ENCODE measurements at regions not wholly inside any gene's neighbourhood (a gene's known extent, or its start where the extent isn't known, plus 50 kb on each side); places are given as distances from the start of the nearest gene placed in this dataset.
A peak's percentile ranks its signal among the peaks of the same experiment; 100 is the strongest.

DNA sequence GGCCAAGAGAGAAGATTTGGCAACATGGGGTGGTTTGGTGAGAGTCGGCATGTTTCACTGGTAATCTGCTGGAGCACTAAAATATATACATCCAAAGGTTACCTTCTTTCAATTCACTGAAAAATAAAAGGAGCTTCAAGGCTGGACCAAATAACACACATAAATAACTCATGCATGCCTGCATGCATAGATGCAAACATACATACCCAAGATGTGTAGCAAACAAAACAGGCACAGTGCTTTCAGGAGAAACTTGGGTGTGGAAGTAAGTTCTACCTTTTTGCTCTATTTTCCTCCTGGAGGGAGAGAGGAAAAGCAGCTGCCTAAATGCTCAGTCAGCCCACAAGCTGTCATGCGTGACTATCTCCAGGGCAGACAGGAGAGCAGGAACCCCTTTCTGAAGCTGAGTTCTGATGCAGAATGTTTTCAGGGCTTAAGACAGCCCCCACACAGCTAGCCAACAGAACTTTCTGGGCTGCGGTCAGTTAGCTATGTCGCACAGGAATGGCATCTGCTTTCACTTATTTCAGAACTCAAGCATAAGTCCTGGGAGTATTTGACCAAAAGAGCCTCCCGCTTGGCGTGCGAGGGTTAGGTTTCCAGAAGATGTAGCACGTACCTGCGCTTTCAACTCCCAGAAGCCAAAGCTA, 166.2 kb downstream of the TOMM20 start (continued):
- TF ChIP-seq MYC (IDR thresholded peaks at IDR 0.05; ENCODE audit: low read depth, low read length) (no peak), MYC (CRISPR knock-in tag; IDR thresholded peaks at IDR 0.05; ENCODE audit: borderline replicate concordance, low read depth) (no peak), SUPT5H (IDR thresholded peaks at IDR 0.05) (0 out of 2 replicates have a peak, but pooled peaks have one; percentile 29), ZSCAN32 (CRISPR knock-in tag; IDR thresholded peaks at IDR 0.05) (no peak), SMARCA4 (IDR thresholded peaks at IDR 0.05) (peak; percentile 34; the same call in 1 of the 2 replicates), MTA1 (IDR thresholded peaks at IDR 0.05; ENCODE audit: borderline replicate concordance) (peak; percentile 42), NR2C1 (IDR thresholded peaks at IDR 0.05) (no peak), NR2C1 (tag; IDR thresholded peaks at IDR 0.05) (peak; percentile 25; the same call in 1 of the 2 replicates)
- TF ChIP-seq, protein P1, sequence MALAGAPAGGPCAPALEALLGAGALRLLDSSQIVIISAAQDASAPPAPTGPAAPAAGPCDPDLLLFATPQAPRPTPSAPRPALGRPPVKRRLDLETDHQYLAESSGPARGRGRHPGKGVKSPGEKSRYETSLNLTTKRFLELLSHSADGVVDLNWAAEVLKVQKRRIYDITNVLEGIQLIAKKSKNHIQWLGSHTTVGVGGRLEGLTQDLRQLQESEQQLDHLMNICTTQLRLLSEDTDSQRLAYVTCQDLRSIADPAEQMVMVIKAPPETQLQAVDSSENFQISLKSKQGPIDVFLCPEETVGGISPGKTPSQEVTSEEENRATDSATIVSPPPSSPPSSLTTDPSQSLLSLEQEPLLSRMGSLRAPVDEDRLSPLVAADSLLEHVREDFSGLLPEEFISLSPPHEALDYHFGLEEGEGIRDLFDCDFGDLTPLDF (CRISPR knock-in tag; IDR thresholded peaks at IDR 0.05): no peak
- TF ChIP-seq, protein P2, sequence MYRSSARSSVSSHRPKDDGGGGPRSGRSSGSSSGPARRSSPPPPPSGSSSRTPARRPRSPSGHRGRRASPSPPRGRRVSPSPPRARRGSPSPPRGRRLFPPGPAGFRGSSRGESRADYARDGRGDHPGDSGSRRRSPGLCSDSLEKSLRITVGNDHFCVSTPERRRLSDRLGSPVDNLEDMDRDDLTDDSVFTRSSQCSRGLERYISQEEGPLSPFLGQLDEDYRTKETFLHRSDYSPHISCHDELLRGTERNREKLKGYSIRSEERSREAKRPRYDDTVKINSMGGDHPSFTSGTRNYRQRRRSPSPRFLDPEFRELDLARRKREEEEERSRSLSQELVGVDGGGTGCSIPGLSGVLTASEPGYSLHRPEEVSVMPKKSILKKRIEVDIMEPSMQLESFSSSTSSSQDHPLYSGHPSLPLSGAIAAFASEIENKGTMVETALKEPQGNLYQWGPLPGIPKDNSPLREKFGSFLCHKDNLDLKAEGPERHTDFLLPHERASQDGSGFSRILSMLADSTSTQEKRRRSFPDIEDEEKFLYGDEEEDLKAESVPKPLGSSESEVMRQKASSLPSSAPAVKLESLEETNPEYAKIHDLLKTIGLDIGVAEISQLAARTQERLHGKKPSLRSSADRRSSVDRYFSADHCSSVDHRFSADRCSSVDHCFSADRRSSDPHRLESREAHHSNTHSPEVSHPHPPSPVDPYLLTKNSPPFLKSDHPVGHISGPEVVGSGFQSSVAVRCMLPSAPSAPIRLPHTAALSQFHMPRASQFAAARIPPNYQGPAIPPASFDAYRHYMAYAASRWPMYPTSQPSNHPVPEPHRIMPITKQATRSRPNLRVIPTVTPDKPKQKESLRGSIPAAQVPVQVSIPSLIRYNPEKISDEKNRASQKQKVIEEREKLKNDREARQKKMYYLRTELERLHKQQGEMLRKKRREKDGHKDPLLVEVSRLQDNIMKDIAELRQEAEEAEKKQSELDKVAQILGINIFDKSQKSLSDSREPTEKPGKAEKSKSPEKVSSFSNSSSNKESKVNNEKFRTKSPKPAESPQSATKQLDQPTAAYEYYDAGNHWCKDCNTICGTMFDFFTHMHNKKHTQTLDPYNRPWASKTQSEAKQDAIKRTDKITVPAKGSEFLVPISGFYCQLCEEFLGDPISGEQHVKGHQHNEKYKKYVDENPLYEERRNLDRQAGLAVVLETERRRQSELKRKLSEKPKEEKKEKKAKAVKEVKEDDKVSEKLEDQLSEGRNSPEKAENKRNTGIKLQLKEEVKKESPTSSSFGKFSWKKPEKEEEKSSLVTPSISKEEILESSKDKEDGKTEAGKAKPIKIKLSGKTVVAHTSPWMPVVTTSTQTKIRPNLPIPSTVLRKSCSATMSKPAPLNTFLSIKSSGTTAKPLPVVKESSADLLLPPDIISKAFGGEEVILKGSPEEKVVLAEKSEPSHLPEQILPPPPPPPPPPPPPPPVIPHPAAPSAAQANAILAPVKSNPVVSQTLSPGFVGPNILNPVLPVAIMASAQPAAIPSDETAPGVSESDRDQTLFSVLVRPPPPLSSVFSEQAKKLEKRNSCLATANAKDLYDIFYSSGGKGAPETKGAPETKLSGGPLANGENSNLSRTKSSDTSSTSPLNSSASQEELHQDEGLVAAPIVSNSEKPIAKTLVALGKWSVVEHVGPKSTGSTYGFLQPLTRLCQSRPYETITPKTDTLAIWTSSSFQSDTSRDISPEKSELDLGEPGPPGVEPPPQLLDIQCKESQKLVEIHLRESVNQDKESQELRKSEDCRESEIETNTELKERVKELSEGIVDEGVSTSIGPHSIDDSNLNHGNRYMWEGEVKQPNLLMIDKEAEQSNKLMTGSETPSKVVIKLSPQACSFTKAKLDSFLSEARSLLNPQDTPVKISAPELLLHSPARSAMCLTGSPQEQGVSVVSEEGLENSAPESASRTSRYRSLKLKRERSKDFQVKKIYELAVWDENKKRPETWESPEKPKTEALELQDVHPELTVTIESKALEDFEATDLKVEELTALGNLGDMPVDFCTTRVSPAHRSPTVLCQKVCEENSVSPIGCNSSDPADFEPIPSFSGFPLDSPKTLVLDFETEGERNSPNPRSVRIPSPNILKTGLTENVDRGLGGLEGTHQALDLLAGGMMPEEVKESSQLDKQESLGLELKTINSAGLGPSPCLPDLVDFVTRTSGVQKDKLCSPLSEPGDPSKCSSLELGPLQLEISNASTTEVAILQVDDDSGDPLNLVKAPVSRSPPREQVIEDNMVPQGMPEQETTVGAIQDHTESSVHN (IDR thresholded peaks at IDR 0.05; ENCODE audit: borderline replicate concordance in 1 of 2, low read depth in 1 of 2): peak in 1 of 2 experiments; percentile 28; a peak in 1 of 4 replicates
- TF ChIP-seq, protein P3, sequence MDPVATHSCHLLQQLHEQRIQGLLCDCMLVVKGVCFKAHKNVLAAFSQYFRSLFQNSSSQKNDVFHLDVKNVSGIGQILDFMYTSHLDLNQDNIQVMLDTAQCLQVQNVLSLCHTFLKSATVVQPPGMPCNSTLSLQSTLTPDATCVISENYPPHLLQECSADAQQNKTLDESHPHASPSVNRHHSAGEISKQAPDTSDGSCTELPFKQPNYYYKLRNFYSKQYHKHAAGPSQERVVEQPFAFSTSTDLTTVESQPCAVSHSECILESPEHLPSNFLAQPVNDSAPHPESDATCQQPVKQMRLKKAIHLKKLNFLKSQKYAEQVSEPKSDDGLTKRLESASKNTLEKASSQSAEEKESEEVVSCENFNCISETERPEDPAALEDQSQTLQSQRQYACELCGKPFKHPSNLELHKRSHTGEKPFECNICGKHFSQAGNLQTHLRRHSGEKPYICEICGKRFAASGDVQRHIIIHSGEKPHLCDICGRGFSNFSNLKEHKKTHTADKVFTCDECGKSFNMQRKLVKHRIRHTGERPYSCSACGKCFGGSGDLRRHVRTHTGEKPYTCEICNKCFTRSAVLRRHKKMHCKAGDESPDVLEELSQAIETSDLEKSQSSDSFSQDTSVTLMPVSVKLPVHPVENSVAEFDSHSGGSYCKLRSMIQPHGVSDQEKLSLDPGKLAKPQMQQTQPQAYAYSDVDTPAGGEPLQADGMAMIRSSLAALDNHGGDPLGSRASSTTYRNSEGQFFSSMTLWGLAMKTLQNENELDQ (CRISPR knock-in tag; IDR thresholded peaks at IDR 0.05; ENCODE audit: borderline replicate concordance): no peak

All from K562 (cell line).